ENCODE measurements at regions not wholly inside any gene's neighbourhood (a gene's known extent, or its start where the extent isn't known, plus 50 kb on each side); places are given as distances from the start of the nearest gene placed in this dataset.

- H3K4me1 ChIP-seq (ENCODE audit: control insufficient read depth, insufficient read depth, low read length, unreplicated experiment) = peaks cover 8% of the 10 kb centered on the region
- no peak overlapping the region for H3K27ac ChIP-seq (ENCODE audit: low read depth, low read length)
- H3K27me3 ChIP-seq (ENCODE audit: insufficient read depth, low read length) = no peaks in the 10 kb centered on the region
- H3K4me3 ChIP-seq (ENCODE audit: low read depth, low read length) = no peak overlapping the region
- H2AFZ ChIP-seq (ENCODE audit: low read length, unreplicated experiment) = no peak overlapping the region
- no peaks in the 10 kb centered on the region for H3K79me2 ChIP-seq (ENCODE audit: control insufficient read depth, insufficient read depth, low read length, unreplicated experiment)
- H3K36me3 ChIP-seq (ENCODE audit: insufficient read depth, low read length) = no peaks in the 10 kb centered on the region
Measured at GRCh38 chr16:27699540-27699939, 149.6 kb downstream of the KATNIP start.

DNA sequence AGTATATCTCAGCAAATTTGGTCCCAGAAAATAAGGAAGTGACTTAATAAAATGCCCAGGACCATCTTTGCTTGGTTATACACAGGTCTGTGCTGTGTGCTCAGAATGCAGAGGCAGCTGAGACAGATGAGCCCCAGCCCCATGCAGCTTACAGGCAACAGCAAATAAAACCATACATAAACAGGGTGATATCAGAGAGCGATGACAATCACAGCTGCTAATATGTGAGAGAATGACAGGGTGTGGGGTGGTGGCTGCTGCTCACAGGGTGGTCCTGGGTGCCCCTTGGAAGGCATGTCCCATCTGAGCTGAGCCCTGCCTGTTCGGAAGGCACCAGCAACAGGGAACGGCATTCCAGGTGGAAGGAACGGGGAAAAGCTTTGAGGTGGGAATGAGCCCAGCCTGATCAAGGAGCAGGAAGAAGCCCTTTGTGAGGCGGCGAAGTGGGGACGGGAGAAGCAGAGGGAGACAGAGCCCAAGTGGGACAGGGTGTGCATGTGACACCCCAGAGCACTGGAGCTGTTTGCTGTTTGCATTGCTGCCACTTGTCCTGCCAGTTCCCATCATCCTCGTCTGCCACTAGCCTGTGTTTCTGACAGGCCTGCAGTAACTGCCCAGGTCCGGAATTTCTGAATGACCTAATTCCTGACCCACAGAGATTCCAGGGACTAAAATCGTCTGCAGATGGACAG lies 150.5 kb downstream of the KATNIP start:
- Histone ChIP-seq H3K4me1 (ENCODE audit: control insufficient read depth, insufficient read depth, low read length, unreplicated experiment) (peaks cover 8% of the 10 kb centered on the region), H3K27me3 (ENCODE audit: insufficient read depth, low read length) (no peaks in the 10 kb centered on the region), H3K36me3 (ENCODE audit: insufficient read depth, low read length) (no peaks in the 10 kb centered on the region), H3K4me3 (ENCODE audit: low read depth, low read length) (no peak overlapping the region), H3K27ac (ENCODE audit: low read depth, low read length) (no peak overlapping the region), H2AFZ (ENCODE audit: low read length, unreplicated experiment) (no peak overlapping the region), H3K79me2 (ENCODE audit: control insufficient read depth, insufficient read depth, low read length, unreplicated experiment) (no peaks in the 10 kb centered on the region)

GRCh38 chr16:27701381-27701780 lies 151.4 kb downstream of the KATNIP start:
- H3K27ac ChIP-seq (ENCODE audit: low read depth, low read length) = no peak overlapping the region
- no peak overlapping the region for H2AFZ ChIP-seq (ENCODE audit: low read length, unreplicated experiment)
- H3K4me3 ChIP-seq (ENCODE audit: low read depth, low read length) = no peak overlapping the region
- H3K4me1 ChIP-seq (ENCODE audit: control insufficient read depth, insufficient read depth, low read length, unreplicated experiment) = peaks cover 8% of the 10 kb centered on the region
- H3K27me3 ChIP-seq (ENCODE audit: insufficient read depth, low read length) = no peaks in the 10 kb centered on the region
- H3K36me3 ChIP-seq (ENCODE audit: insufficient read depth, low read length) = no peaks in the 10 kb centered on the region
- no peaks in the 10 kb centered on the region for H3K79me2 ChIP-seq (ENCODE audit: control insufficient read depth, insufficient read depth, low read length, unreplicated experiment)

DNA sequence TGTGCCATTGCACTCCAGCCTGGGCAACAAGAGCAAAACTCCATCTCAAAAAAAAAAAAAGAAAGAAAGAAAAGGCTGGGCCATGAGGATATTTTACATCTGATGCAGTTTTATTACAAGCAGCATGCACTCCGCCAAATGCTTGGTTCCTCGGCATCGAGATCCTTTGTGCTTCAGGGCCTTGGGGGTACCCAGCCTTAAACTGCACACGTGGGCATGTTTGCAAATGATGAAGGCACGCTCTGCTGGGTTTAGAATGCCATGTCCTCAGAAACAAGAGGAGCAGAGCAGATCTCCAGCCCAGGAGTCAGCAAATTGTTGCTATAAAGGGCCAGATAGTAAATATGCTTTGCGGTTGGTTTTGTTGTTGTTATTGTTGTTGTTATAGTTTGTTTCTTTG lies 153.2 kb downstream of the KATNIP start:
- H3K4me3 ChIP-seq (ENCODE audit: low read depth, low read length) = no peak overlapping the region
- no peak overlapping the region for H2AFZ ChIP-seq (ENCODE audit: low read length, unreplicated experiment)
- no peaks in the 10 kb centered on the region for H3K27me3 ChIP-seq (ENCODE audit: insufficient read depth, low read length)
- H3K79me2 ChIP-seq (ENCODE audit: control insufficient read depth, insufficient read depth, low read length, unreplicated experiment) = no peaks in the 10 kb centered on the region
- H3K36me3 ChIP-seq (ENCODE audit: insufficient read depth, low read length) = no peaks in the 10 kb centered on the region
- no peak overlapping the region for H3K27ac ChIP-seq (ENCODE audit: low read depth, low read length)
- H3K4me1 ChIP-seq (ENCODE audit: control insufficient read depth, insufficient read depth, low read length, unreplicated experiment) = peaks cover 8% of the 10 kb centered on the region

GRCh38 chr16:27703545-27703944 lies 153.6 kb downstream of the KATNIP start:
- Histone ChIP-seq H3K27ac (ENCODE audit: low read depth, low read length) (no peak overlapping the region), H2AFZ (ENCODE audit: low read length, unreplicated experiment) (no peak overlapping the region), H3K36me3 (ENCODE audit: insufficient read depth, low read length) (no peaks in the 10 kb centered on the region), H3K4me1 (ENCODE audit: control insufficient read depth, insufficient read depth, low read length, unreplicated experiment) (peaks cover 8% of the 10 kb centered on the region), H3K27me3 (ENCODE audit: insufficient read depth, low read length) (no peaks in the 10 kb centered on the region), H3K79me2 (ENCODE audit: control insufficient read depth, insufficient read depth, low read length, unreplicated experiment) (no peaks in the 10 kb centered on the region), H3K4me3 (ENCODE audit: low read depth, low read length) (no peak overlapping the region)

DNA sequence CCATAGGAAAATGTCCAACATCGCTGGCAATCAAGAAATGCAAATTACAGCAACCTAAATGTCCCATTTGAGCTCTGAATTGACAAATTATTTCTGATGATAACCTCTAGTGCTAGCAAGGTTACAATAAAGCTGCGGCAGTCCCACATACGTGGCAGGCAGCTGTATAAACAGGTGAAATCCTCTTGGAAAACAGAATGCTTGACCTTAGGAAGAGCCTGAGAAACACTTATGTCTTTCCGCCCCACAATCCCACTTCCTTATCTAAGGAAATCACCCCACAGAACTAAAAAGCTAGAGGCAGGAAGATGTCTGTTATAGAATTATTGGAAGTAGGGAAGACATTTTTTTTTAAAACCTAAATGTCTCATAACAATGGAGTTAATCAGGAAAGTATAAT lies 154.3 kb downstream of the KATNIP start:
- Histone ChIP-seq H3K27ac (ENCODE audit: low read depth, low read length) (no peak overlapping the region), H3K4me1 (ENCODE audit: control insufficient read depth, insufficient read depth, low read length, unreplicated experiment) (peaks cover 8% of the 10 kb centered on the region), H3K79me2 (ENCODE audit: control insufficient read depth, insufficient read depth, low read length, unreplicated experiment) (no peaks in the 10 kb centered on the region), H3K27me3 (ENCODE audit: insufficient read depth, low read length) (no peaks in the 10 kb centered on the region), H3K36me3 (ENCODE audit: insufficient read depth, low read length) (no peaks in the 10 kb centered on the region), H3K4me3 (ENCODE audit: low read depth, low read length) (no peak overlapping the region), H2AFZ (ENCODE audit: low read length, unreplicated experiment) (no peak overlapping the region)

DNA sequence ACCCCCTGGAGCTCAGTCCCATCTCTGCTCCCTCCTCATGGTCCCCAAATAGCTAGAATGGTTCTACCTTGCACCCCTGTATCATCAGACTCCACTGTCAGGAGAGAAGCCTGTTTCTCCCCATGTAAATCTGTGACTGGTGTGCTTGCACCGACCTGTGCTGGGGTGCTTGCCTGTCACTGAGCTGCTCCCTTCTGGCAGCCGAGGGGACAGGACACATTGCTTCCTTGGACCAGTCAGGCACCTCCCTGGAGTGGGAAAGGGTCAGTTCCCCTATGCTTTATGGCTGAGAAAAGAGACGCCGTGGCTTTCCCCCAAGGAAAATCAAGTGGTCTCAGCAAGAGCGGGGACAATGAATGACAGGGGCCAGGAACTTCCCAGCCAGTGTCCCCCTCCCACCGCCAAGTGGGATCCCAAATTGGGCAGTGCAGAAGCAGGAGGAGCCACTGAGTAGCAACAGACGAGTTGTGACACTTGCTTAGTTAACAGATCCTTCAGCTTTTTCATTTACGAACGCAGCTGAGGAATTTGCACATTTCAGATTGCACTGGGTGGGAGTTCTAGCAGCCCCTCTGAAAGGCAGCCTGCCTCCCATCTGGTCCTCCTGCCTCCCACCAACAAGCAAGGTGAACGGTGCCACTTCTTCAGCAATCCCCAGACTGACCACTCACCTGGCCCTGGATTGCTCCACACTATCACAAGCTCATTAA lies 156.4 kb downstream of the KATNIP start:
- H2AFZ ChIP-seq (ENCODE audit: low read length, unreplicated experiment) = no peak overlapping the region
- H3K27me3 ChIP-seq (ENCODE audit: insufficient read depth, low read length) = no peaks in the 10 kb centered on the region
- no peak overlapping the region for H3K27ac ChIP-seq (ENCODE audit: low read depth, low read length)
- H3K4me1 ChIP-seq (ENCODE audit: control insufficient read depth, insufficient read depth, low read length, unreplicated experiment) = peaks cover 8% of the 10 kb centered on the region
- no peaks in the 10 kb centered on the region for H3K36me3 ChIP-seq (ENCODE audit: insufficient read depth, low read length)
- H3K4me3 ChIP-seq (ENCODE audit: low read depth, low read length) = no peak overlapping the region
- no peaks in the 10 kb centered on the region for H3K79me2 ChIP-seq (ENCODE audit: control insufficient read depth, insufficient read depth, low read length, unreplicated experiment)

DNA sequence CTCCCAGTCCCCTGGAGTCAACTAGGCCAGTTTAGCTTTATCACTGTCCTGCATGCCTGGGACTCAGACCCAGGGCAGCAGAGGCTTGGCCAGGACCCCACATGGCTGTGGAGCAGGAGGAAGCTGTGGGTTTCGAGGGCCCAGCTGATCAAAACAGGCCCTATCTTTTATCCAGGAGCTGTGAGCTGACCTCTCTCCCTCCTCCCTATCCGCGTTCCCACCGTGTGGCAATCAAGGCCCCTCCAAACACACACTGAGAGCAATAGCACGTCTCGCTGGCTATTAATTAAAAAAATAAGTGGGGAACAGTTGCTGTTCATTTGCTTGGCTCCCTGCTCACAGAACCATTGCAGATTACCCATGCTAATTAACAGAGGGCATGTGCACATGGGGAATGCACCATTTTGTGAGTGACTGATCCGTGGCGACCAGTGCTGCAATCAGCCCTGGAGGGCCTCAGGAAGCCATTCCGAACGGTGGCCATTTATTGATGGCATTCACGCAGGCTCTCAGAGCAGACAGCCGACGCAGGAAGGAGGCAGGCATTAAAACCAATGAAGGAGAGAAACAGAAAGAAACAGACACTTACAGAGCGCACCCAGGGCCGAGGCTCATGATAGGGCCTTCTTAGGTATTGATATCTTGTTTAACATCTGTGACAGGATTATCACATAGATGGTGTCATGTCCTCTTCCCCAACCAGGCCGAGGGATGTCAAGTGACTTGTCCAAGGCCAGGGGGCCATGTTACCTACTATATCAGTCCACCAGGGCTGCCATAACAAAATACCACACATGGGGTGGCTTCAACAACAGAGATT lies 157.1 kb downstream of the KATNIP start:
- no peak overlapping the region for H2AFZ ChIP-seq (ENCODE audit: low read length, unreplicated experiment)
- H3K4me3 ChIP-seq (ENCODE audit: low read depth, low read length) = no peak overlapping the region
- H3K4me1 ChIP-seq (ENCODE audit: control insufficient read depth, insufficient read depth, low read length, unreplicated experiment) = peaks cover 8% of the 10 kb centered on the region
- H3K27me3 ChIP-seq (ENCODE audit: insufficient read depth, low read length) = no peaks in the 10 kb centered on the region
- no peaks in the 10 kb centered on the region for H3K79me2 ChIP-seq (ENCODE audit: control insufficient read depth, insufficient read depth, low read length, unreplicated experiment)
- H3K36me3 ChIP-seq (ENCODE audit: insufficient read depth, low read length) = no peaks in the 10 kb centered on the region
- no peak overlapping the region for H3K27ac ChIP-seq (ENCODE audit: low read depth, low read length)

- no peak overlapping the region for H2AFZ ChIP-seq (ENCODE audit: low read length, unreplicated experiment)
- H3K36me3 ChIP-seq (ENCODE audit: insufficient read depth, low read length) = no peaks in the 10 kb centered on the region
Measured at GRCh38 chr16:27708651-27709050, 158.7 kb downstream of the KATNIP start.

GRCh38 chr16:27712251-27712711 lies 162.3 kb downstream of the KATNIP start:
- Histone ChIP-seq H3K27ac (ENCODE audit: low read depth, low read length) (no peak overlapping the region), H2AFZ (ENCODE audit: low read length, unreplicated experiment) (no peak overlapping the region), H3K36me3 (ENCODE audit: insufficient read depth, low read length) (no peaks in the 10 kb centered on the region), H3K79me2 (ENCODE audit: control insufficient read depth, insufficient read depth, low read length, unreplicated experiment) (no peaks in the 10 kb centered on the region), H3K4me3 (ENCODE audit: low read depth, low read length) (no peak overlapping the region), H3K4me1 (ENCODE audit: control insufficient read depth, insufficient read depth, low read length, unreplicated experiment) (no peaks in the 10 kb centered on the region), H3K27me3 (ENCODE audit: insufficient read depth, low read length) (no peaks in the 10 kb centered on the region)

More at GRCh38 chr16:27708651-27709050, 158.7 kb downstream of the KATNIP start:
- H3K4me3 ChIP-seq (ENCODE audit: low read depth, low read length) = no peak overlapping the region
- H3K27ac ChIP-seq (ENCODE audit: low read depth, low read length) = no peak overlapping the region
- H3K79me2 ChIP-seq (ENCODE audit: control insufficient read depth, insufficient read depth, low read length, unreplicated experiment) = no peaks in the 10 kb centered on the region
- no peaks in the 10 kb centered on the region for H3K27me3 ChIP-seq (ENCODE audit: insufficient read depth, low read length)
- peaks cover 2% of the 10 kb centered on the region for H3K4me1 ChIP-seq (ENCODE audit: control insufficient read depth, insufficient read depth, low read length, unreplicated experiment)

Data from ACC112 (cell line).